ENCODE measurements at regions not wholly inside any gene's neighbourhood (a gene's known extent, or its start where the extent isn't known, plus 50 kb on each side); places are given as distances from the start of the nearest gene placed in this dataset.

DNA sequence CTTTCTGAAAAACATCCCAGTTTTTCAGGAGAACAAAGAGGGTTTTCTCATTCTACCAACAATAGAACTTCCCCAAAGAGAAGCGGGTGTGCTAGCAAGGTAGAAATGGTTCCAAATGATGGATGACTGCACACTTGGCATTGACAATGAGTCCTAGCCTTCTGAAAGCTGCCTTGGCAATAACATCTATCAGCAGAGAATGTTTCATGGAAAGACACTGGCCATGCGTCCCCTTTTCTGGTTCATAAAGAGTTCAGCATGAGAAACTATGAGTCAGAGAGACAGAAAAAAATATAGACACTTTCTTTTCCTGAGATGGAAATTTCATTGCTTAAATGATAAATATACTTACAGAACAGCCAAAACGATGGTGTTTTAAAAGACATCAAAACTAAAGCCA lies 236.9 kb upstream of the PRKX start:
- 40% methylated on average over 3 of the region's 3 CpGs for WGBS (ENCODE audit: low lambda C conversion rate)
- Histone ChIP-seq H3K9me3 (no peaks in the 10 kb centered on the region), H3K79me2 (ENCODE audit: insufficient read depth) (no peaks in the 10 kb centered on the region), H2AFZ (ENCODE audit: low read depth) (no peak overlapping the region), H4K20me1 (ENCODE audit: insufficient read depth) (no peaks in the 10 kb centered on the region), H3K9ac (no peak overlapping the region), H3K4me3 (ENCODE audit: low read depth in 2 of 2, low read length in 1 of 2) (no peak overlapping the region), H3K9me2 (no peaks in the 10 kb centered on the region), H3K4me2 (no peak overlapping the region), H3K4me1 (ENCODE audit: control insufficient read depth in 1 of 2, insufficient read depth in 2 of 2, low read depth in 1 of 2, low read length in 1 of 2) (no peaks in the 10 kb centered on the region), H3K27ac (ENCODE audit: low read depth in 2 of 2, low read length in 1 of 2) (no peak overlapping the region), H3F3A (replicated peaks; ENCODE audit: insufficient read depth) (no peaks in the 10 kb centered on the region), H3K36me3 (replicated peaks in 1 of 2; ENCODE audit: control insufficient read depth in 1 of 2, insufficient read depth in 2 of 2, low read length in 1 of 2) (no peaks in the 10 kb centered on the region), H3K27me3 (ENCODE audit: insufficient read depth) (no peaks in the 10 kb centered on the region)
- ChIA-PET POLR2A (no interaction called here), CTCF (interaction anchor here (0.6 kb wide), 1 partner anchor 13 kb away, joined by 3 read pairs; no protein-coding TSS in a partner anchor)
- DNase-seq: no peak
- no peak for TF ChIP-seq SIN3A (IDR thresholded peaks at IDR 0.05; ENCODE audit: borderline replicate concordance, low read depth, low read length)
- TF ChIP-seq NFIC (IDR thresholded peaks at IDR 0.05; ENCODE audit: borderline replicate concordance): no peak
- TF ChIP-seq, protein P1, sequence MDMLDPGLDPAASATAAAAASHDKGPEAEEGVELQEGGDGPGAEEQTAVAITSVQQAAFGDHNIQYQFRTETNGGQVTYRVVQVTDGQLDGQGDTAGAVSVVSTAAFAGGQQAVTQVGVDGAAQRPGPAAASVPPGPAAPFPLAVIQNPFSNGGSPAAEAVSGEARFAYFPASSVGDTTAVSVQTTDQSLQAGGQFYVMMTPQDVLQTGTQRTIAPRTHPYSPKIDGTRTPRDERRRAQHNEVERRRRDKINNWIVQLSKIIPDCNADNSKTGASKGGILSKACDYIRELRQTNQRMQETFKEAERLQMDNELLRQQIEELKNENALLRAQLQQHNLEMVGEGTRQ (IDR thresholded peaks at IDR 0.05; ENCODE audit: borderline replicate concordance, low read depth, low read length): no peak
- TF ChIP-seq MEF2A (IDR thresholded peaks at IDR 0.05; ENCODE audit: borderline replicate concordance, low read depth): no peak
- TF ChIP-seq FOXM1 (IDR thresholded peaks at IDR 0.05; ENCODE audit: low read depth): no peak
- TF ChIP-seq RFX5 (IDR thresholded peaks at IDR 0.05; ENCODE audit: low read length): no peak
- TF ChIP-seq RAD21 (IDR thresholded peaks at IDR 0.05; ENCODE audit: low read length): no peak
- no peak for TF ChIP-seq FOSL2 (IDR thresholded peaks at IDR 0.05; ENCODE audit: borderline replicate concordance, low read depth)
- no peak for TF ChIP-seq TCF12 (IDR thresholded peaks at IDR 0.05)

DNA sequence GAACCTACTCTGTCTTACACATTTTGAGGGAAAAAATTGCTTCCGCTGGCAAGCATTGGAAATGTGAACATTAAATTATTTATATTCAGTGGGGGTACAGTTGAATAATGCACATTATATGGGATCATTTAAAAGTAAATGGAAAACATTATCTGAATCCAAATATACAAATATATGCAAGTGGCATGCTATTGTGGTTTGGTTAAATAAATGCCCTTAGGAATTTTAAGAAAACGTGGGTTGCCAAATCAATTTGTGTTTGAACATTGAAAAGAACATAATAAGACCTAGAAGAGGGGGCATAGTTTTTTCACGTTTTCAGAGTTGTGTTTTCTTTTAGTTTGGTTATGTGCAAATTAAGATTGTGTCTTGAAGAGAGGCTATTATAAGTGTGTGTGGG lies 230.5 kb upstream of the PRKX start:
- no peak overlapping the region for H2AFZ ChIP-seq (ENCODE audit: low read depth)
- no peaks in the 10 kb centered on the region for H3K79me2 ChIP-seq (ENCODE audit: insufficient read depth)
- TF ChIP-seq ELF1 (IDR thresholded peaks at IDR 0.05): no peak
- no peak for TF ChIP-seq FOXM1 (IDR thresholded peaks at IDR 0.05; ENCODE audit: low read depth)
- no peak for TF ChIP-seq MXI1 (IDR thresholded peaks at IDR 0.05; ENCODE audit: low read depth, low read length)
- TF ChIP-seq, protein P2, sequence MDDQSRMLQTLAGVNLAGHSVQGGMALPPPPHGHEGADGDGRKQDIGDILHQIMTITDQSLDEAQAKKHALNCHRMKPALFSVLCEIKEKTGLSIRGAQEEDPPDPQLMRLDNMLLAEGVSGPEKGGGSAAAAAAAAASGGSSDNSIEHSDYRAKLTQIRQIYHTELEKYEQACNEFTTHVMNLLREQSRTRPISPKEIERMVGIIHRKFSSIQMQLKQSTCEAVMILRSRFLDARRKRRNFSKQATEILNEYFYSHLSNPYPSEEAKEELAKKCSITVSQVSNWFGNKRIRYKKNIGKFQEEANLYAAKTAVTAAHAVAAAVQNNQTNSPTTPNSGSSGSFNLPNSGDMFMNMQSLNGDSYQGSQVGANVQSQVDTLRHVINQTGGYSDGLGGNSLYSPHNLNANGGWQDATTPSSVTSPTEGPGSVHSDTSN (IDR thresholded peaks at IDR 0.05): no peak
- TF ChIP-seq, protein P3, sequence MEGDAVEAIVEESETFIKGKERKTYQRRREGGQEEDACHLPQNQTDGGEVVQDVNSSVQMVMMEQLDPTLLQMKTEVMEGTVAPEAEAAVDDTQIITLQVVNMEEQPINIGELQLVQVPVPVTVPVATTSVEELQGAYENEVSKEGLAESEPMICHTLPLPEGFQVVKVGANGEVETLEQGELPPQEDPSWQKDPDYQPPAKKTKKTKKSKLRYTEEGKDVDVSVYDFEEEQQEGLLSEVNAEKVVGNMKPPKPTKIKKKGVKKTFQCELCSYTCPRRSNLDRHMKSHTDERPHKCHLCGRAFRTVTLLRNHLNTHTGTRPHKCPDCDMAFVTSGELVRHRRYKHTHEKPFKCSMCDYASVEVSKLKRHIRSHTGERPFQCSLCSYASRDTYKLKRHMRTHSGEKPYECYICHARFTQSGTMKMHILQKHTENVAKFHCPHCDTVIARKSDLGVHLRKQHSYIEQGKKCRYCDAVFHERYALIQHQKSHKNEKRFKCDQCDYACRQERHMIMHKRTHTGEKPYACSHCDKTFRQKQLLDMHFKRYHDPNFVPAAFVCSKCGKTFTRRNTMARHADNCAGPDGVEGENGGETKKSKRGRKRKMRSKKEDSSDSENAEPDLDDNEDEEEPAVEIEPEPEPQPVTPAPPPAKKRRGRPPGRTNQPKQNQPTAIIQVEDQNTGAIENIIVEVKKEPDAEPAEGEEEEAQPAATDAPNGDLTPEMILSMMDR (IDR thresholded peaks at IDR 0.05): no peak
- H3K36me3 ChIP-seq (replicated peaks in 1 of 2; ENCODE audit: control insufficient read depth in 1 of 2, insufficient read depth in 2 of 2, low read length in 1 of 2): no peaks in the 10 kb centered on the region
- ChIA-PET POLR2A (no interaction called here), CTCF (no interaction called here)
- H4K20me1 ChIP-seq (ENCODE audit: insufficient read depth): no peaks in the 10 kb centered on the region
- no peak overlapping the region for H3K4me2 ChIP-seq
- WGBS (ENCODE audit: low lambda C conversion rate): 32% methylated on average over 3 of the region's 3 CpGs
- no peak overlapping the region for H3K4me3 ChIP-seq (ENCODE audit: low read depth in 2 of 2, low read length in 1 of 2)
- no peak overlapping the region for H3K9ac ChIP-seq
- H3K4me1 ChIP-seq (ENCODE audit: control insufficient read depth in 1 of 2, insufficient read depth in 2 of 2, low read depth in 1 of 2, low read length in 1 of 2): no peaks in the 10 kb centered on the region
- no peaks in the 10 kb centered on the region for H3K9me3 ChIP-seq
- H3K27me3 ChIP-seq (ENCODE audit: insufficient read depth): no peaks in the 10 kb centered on the region
- DNase-seq: no peak
- H3K27ac ChIP-seq (ENCODE audit: low read depth in 2 of 2, low read length in 1 of 2): no peak overlapping the region
- H3F3A ChIP-seq (replicated peaks; ENCODE audit: insufficient read depth): no peaks in the 10 kb centered on the region
- no peaks in the 10 kb centered on the region for H3K9me2 ChIP-seq

Data from SK-N-SH (cell line).